Non-pigmented ciliary epithelial cell (primary cell): ENCODE measurements at regions not wholly inside any gene's neighbourhood (a gene's known extent, or its start where the extent isn't known, plus 50 kb on each side); places are given as distances from the start of the nearest gene placed in this dataset.

ENCODE experiments used
- DNase-seq: peaks from one replicate; pipeline ENCODE4 v3.0.0-alpha.2; 2010; ENCODE audit warnings: low read depth

GRCh38 chr15:85847031-85847430 is 52.3 kb upstream of the KLHL25 start:
- no peak for DNase-seq

GRCh38 chr15:85849946-85850345 is 55.2 kb upstream of the KLHL25 start:
- no peak for DNase-seq

GRCh38 chr15:85852969-85853368 is 58.2 kb upstream of the KLHL25 start:
- no peak for DNase-seq

DNA sequence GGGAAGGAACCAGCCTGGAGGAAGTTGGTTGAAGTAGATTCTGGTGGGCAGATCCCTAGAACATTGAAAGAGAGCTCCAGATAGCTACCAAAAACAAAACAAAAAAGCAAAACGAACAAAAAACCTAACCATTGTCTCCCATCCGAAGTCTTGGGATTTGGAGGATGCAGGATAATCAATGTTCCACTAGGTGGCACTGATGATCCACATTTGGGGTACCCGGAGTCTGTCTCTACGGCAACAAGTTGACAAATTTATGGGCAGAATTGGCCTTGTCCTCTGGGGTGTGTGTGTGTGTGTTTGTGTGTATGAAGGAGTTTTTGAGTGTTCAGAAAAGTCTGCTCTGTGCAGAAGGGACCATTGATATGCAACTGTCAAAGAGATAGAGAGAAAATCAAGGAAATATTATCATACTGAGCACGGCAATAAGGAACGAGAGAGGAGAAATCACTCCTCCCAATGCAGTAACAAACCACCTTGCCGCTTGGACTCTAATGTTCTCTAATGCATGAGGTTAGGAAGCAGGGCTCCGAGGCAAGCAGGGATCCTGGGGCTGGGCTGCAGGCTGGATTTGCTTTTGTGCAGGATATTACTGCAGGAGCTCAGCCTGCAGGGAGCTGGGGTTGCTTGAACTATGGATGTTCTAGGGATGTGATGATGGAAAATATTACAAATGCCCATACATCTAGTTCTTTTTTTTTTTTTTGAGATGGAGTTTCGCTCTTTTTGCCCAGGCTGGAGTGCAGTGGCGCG is 59.8 kb upstream of the KLHL25 start:
- DNase-seq = no peak

DNA sequence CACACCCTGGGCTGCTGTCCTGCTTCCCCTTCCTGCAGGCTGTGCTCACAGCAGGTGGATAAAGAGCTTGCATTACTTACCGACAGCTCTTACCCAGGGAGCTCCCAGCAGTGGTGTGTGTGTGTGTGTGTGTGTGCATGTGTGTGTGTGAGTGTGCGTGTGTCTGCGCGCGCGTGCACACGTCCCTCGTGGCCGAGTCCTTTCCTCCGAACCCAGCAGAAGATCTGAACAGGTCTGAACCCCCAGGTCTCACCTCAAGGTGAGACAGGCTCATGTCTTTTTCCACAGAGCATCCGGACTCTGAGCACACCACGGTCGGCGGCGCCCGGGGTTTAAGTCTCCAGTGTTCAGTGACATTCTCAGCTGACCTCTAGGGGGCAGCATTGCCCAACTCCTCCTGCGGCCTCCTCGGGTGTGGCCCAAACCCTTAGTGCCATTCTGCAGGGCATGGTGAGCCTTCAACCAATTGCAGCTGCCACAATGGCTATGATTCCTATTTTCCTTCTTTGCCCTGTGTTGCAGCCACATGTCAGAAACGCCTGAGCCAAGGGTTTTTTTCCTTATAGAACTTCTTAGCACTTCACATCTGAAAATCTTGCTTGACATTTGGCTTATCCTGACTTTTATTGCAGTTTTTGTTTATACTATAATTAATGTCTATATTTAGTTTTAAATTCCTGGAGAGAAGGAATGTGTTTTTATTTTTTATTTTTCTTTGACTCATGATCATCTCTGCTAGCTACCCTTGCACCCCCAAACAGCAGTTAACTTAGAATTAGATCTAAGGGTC is 64.1 kb upstream of the KLHL25 start:
- DNase-seq = no peak

DNA sequence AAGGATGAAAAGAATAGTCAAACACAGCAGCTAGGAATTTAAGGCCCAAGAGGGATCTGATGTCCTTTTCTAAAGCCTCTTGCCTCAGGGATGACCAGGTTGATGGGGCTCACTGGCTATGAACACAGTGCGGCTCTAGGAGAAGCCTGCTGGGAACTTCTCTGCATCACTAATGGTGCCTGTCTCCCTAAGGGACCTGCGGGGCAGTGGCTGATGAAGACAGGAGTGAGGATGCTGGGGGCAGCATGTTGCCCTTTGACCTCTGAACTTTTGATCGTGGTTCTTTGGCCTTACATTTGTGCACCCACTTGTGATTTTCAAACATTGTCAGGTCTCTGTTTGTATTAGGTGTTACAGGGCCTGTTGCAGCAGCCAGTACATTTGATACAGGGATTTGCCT is 64.9 kb upstream of the KLHL25 start:
- DNase-seq = no peak

- no peak for DNase-seq
These were observed 65.9 kb upstream of the KLHL25 start for GRCh38 chr15:85860394-85861161.

GRCh38 chr15:85865070-85865684 is 70.5 kb upstream of the KLHL25 start:
- no peak for DNase-seq

DNA sequence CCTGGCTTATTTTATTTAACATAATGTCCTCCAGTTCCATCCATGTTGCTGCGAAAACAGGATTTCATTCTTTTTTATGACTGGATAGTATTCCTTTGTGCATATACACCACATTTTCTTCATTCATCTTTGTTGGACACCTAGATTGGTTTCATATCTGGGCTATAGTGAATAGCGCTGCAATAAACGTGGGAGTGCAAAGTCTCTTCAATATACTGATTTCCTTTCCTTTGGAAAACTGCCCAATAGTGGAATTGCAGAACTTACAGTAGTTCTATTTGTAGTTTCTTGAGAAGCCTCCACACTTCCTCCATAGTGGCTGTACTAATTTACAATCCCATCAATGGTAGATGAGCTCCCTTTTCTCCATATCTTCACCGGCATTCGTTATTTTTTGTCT is 72.5 kb upstream of the KLHL25 start:
- DNase-seq = no peak

DNA sequence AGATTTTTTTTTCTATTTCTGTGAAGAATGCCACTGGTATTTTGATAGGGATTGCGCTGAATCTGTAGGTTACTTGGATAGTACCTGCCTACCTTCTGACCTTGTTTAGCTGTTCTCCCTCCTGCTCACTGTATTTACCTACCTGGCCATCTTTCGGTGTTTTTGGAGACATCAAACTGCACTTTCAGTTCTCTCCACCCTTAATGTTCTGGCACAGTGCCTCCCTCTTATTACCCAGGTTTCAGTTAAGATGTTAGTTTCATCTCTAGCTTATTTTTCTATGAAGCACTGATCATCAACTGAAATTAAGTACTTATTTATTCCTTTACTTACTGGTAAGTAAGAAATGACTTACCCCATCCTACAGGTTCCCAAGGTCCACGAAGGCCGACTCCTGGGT is 74.4 kb upstream of the KLHL25 start:
- DNase-seq = no peak

DNA sequence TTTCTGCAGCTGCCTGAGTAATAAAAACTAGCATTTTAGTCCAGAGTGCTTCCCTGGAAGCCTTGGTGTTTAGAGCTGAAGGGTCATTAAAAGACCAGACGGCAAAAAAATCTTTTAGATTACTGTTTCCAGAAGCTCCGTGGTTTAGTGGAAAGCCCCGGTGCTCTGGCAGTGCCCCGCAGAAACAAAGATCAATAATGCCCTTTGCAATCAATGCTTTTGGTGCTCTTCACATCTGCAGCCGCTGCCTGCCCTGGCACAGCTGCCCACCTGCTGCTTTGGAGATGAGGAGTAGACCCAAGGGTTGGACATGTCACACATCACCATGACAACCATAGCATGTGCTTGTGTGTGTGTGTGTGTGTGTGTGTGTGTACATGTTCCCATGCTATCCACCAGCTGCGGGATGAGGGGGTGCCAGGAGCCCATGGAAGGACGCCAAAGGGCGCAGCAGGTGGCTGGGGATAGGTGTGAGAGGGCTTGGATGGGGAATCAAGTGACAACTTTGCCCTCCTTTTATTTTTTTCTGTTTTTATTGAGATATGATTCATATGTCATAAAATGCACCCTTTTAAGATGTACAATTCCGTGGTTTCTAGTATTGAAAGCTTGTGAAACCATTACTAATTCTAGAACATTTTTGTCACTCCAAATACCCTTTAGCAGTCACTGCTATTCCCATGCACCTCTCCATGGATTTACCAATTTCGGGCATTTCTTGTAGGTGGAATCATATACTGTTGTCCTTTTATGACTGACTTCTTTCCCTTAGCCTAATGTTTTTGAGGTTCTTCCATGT is 75.7 kb upstream of the KLHL25 start:
- DNase-seq = no peak

- DNase-seq = no peak
These were observed 76.8 kb upstream of the KLHL25 start for GRCh38 chr15:85871545-85871944.

GRCh38 chr15:85872125-85872524 is 77.4 kb upstream of the KLHL25 start:
- no peak for DNase-seq

DNA sequence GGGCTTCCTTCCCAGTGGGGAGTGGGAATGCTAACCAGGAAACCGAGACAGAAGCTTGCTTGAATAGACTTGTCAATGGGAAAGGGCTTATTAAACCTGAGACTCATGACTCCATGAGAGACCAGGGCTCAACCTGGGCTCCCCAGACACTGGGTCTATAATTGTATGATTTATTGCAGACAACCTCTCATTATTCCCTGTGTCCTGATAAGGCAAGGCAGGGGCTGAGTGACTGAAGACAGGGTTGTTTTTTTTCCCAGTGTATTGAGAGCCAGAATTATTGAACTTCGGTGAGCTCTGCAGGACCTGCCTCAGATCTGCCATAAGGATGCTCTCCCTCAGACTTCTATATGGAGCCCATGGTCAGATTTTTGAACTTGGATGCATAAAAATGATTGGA is 79.5 kb upstream of the KLHL25 start:
- DNase-seq = no peak

- DNase-seq = no peak
These were observed 81.0 kb upstream of the KLHL25 start for GRCh38 chr15:85875756-85876155.

- DNase-seq = no peak
These were observed 84.1 kb upstream of the KLHL25 start for GRCh38 chr15:85878828-85879225.

GRCh38 chr15:85879334-85880163 is 84.8 kb upstream of the KLHL25 start:
- DNase-seq = no peak

DNA sequence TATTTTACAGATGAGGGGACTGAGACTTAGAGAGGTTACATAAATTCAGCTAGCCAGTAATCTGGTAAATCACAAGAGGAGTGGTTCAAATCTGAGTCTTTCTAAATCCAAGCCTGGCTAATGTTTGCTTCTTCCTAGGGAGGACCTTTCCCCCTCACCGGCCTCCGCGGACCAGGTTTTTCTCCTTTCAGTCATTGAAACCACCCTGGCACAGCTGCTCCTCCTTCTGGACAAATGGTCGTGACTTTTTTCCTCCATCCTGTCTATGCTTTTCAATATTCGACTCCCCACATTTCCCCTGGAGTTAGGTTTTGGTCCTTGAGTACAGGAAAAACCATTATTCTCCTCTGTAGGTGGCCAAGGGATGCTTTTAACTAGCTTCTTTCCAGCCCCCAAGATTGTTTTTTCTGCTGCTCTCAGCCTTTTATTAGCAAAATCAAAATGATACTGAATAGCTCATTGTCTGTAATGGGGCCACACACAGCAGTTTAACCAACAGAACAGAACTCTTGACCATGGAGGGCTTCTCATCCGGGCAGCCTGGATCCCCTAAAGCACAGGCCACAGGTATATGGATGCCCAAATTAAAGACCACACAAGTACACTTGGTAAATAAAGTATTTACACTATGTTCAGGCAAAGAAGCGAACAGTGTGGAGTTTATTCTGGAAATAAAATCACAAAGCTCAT is 85.9 kb upstream of the KLHL25 start:
- no peak for DNase-seq

GRCh38 chr15:85886309-85886811 is 91.6 kb upstream of the KLHL25 start:
- no peak for DNase-seq
